Transverse colon (tissue), 4 donors: ENCODE measurements at regions not wholly inside any gene's neighbourhood (a gene's known extent, or its start where the extent isn't known, plus 50 kb on each side); places are given as distances from the start of the nearest gene placed in this dataset.

ENCODE experiments used
- POLR2AphosphoS5 ChIP-seq, 3 donors: sonication (generic); formaldehyde crosslinking; IDR thresholded peaks; one replicate each; pipeline ENCODE4 v1.6.1; 2016; ENCODE audit warnings: antibody characterized with exemption in 3 of 3
- TF ChIP-seq, protein P1 (sequence below), 5 experiments: fragments of 200-600 bp in 3 of 5; fragments of 450-650 bp in 2 of 5; sonication (generic) in 3 of 5; IDR thresholded peaks; 1 replicate in 2 of 5; 2 replicates in 3 of 5; pipeline ENCODE4 v1.5.1; 2016 to 2017; ENCODE audit warnings: antibody characterized with exemption in 5 of 5, inconsistent platforms in 3 of 5, mild to moderate bottlenecking in 2 of 5, moderate library complexity in 1 of 5

- TF ChIP-seq, protein P1, sequence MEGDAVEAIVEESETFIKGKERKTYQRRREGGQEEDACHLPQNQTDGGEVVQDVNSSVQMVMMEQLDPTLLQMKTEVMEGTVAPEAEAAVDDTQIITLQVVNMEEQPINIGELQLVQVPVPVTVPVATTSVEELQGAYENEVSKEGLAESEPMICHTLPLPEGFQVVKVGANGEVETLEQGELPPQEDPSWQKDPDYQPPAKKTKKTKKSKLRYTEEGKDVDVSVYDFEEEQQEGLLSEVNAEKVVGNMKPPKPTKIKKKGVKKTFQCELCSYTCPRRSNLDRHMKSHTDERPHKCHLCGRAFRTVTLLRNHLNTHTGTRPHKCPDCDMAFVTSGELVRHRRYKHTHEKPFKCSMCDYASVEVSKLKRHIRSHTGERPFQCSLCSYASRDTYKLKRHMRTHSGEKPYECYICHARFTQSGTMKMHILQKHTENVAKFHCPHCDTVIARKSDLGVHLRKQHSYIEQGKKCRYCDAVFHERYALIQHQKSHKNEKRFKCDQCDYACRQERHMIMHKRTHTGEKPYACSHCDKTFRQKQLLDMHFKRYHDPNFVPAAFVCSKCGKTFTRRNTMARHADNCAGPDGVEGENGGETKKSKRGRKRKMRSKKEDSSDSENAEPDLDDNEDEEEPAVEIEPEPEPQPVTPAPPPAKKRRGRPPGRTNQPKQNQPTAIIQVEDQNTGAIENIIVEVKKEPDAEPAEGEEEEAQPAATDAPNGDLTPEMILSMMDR (IDR thresholded peaks at IDR 0.05) = no peak
- TF ChIP-seq POLR2AphosphoS5 (IDR thresholded peaks at IDR 0.05) = no peak
Measured at GRCh38 chr17:72033334-72033733, 87.5 kb upstream of the SOX9 start.
